ENCODE measurements at regions not wholly inside any gene's neighbourhood (a gene's known extent, or its start where the extent isn't known, plus 50 kb on each side); places are given as distances from the start of the nearest gene placed in this dataset.

GRCh38 chr7:131882321-131882720, 325.9 kb upstream of the PODXL start:
- TF ChIP-seq CTCF (optimal IDR thresholded peaks at IDR 0.05 in 1 of 3, IDR thresholded peaks at IDR 0.05 in 1 of 3, conservative IDR thresholded peaks at IDR 0.05 in 1 of 3; ENCODE audit: extremely low read depth in 1 of 3, insufficient read depth in 2 of 3, low read length in 3 of 3) (no peak), EZH2 (IDR thresholded peaks at IDR 0.05; ENCODE audit: low read length) (no peak)
